GM23248 (cell line): ENCODE measurements at regions not wholly inside any gene's neighbourhood (a gene's known extent, or its start where the extent isn't known, plus 50 kb on each side); places are given as distances from the start of the nearest gene placed in this dataset.

ENCODE experiments used
- EZH2 ChIP-seq: fragments of 200-600 bp; sonication (generic); IDR thresholded peaks from 2 replicates; pipeline ENCODE4 v1.6.1; 2018; ENCODE audit warnings: antibody characterized with exemption, mild to moderate bottlenecking; ENCODE audit not compliant: insufficient read depth, poor library complexity, severe bottlenecking
- EZH2phosphoT487 ChIP-seq: fragments of 200-600 bp; sonication (generic); IDR thresholded peaks from 2 replicates; pipeline ENCODE4 v1.6.1; 2018; ENCODE audit warnings: antibody characterized with exemption, moderate library complexity, mild to moderate bottlenecking, low read depth; ENCODE audit not compliant: insufficient read depth

- TF ChIP-seq EZH2 (no peak), EZH2phosphoT487 (no peak)
These were observed 130.1 kb upstream of the C9orf72 start for GRCh38 chr9:27703216-27703980.
